Left lung (tissue), 4 donors: ENCODE measurements at regions not wholly inside any gene's neighbourhood (a gene's known extent, or its start where the extent isn't known, plus 50 kb on each side); places are given as distances from the start of the nearest gene placed in this dataset.

Source experiments
- ATAC-seq: fragments of 200-7000 bp; cut with Tn5 transposase; one replicate; pipeline ENCODE4 v1.9.1; 2020; ENCODE audit warnings: moderate library complexity
- DNase-seq, 4 donors: peaks; one replicate each; pipeline ENCODE4 v3.0.0-alpha.2; 2013 to 2020
- H3K27ac ChIP-seq, 2 donors: fragments of 200-600 bp; sonication (generic) in 1 of 2; one replicate each; pipeline versions ENCODE4 v1.5.0 to v1.8.0; 2020 to 2021
- H3K27me3 ChIP-seq, 2 donors: fragments of 200-600 bp; sonication (generic) in 1 of 2; one replicate each; pipeline versions ENCODE4 v1.5.0 to v1.8.0; 2020 to 2021
- H3K36me3 ChIP-seq, 2 donors: fragments of 200-600 bp; sonication (generic) in 1 of 2; one replicate each; pipeline versions ENCODE4 v1.5.0 to v1.8.0; 2020 to 2021
- H3K4me1 ChIP-seq, 2 donors: fragments of 200-600 bp; one replicate each; pipeline ENCODE4 v1.8.0; 2021
- H3K4me3 ChIP-seq, 2 donors: fragments of 200-600 bp; sonication (generic) in 1 of 2; one replicate each; pipeline versions ENCODE4 v1.5.0 to v1.8.0; 2020 to 2021; ENCODE audit warnings: mild to moderate bottlenecking in 1 of 2
- H3K9me3 ChIP-seq, 2 donors: fragments of 200-600 bp; sonication (generic) in 1 of 2; one replicate each; pipeline versions ENCODE4 v1.5.0 to v1.8.0; 2020 to 2021
- CTCF ChIP-seq, 2 donors: fragments of 200-600 bp; sonication (generic) in 1 of 2; IDR thresholded peaks; one replicate each; pipeline versions ENCODE4 v1.5.0 to v1.8.0; 2021; ENCODE audit warnings: antibody characterized with exemption in 2 of 2
- intact Hi-C, 2 donors: fragments of 100-400 bp; cut with DNase I; formaldehyde crosslinking; loops; one replicate each; pipeline versions ENCODE4 v1.11.2 to v1.14.2; 2022
- donor health status: DM: no; HTN: yes; CAD: no.
- donor health status: DM: no; HTN: no; CAD: no.

- intact Hi-C loops: no loop called here
- DNase-seq (no peak), ATAC-seq (no peak)
- H3K27me3 ChIP-seq: no peaks in the 10 kb centered on the region
- H3K36me3 ChIP-seq: no peaks in the 10 kb centered on the region
- no peaks in the 10 kb centered on the region for H3K9me3 ChIP-seq
- H3K4me3 ChIP-seq: no peak overlapping the region
- no peak overlapping the region for H3K27ac ChIP-seq
- TF ChIP-seq CTCF (IDR thresholded peaks at IDR 0.05): no peak
- H3K4me1 ChIP-seq: no peaks in the 10 kb centered on the region
Measured at GRCh38 chrX:39674490-39675161, 423.1 kb downstream of the BCOR start.

- Histone ChIP-seq H3K27me3 (no peaks in the 10 kb centered on the region), H3K9me3 (no peaks in the 10 kb centered on the region), H3K4me1 (no peaks in the 10 kb centered on the region), H3K4me3 (no peak overlapping the region), H3K27ac (no peak overlapping the region), H3K36me3 (no peaks in the 10 kb centered on the region)
- ATAC-seq (no peak), DNase-seq (no peak)
- intact Hi-C loops: no loop called here
- no peak for TF ChIP-seq CTCF (IDR thresholded peaks at IDR 0.05)
Measured at GRCh38 chrX:39675162-39675553, 422.6 kb downstream of the BCOR start.

GRCh38 chrX:39675619-39676018 lies 422.1 kb downstream of the BCOR start:
- intact Hi-C loops: no loop called here
- Histone ChIP-seq H3K27me3 (no peaks in the 10 kb centered on the region), H3K36me3 (no peaks in the 10 kb centered on the region), H3K4me1 (no peaks in the 10 kb centered on the region), H3K27ac (no peak overlapping the region), H3K9me3 (no peaks in the 10 kb centered on the region), H3K4me3 (no peak overlapping the region)
- no peak for DNase-seq
- TF ChIP-seq CTCF (IDR thresholded peaks at IDR 0.05): no peak
- ATAC-seq: no peak

GRCh38 chrX:39676434-39676833 lies 421.3 kb downstream of the BCOR start:
- Histone ChIP-seq H3K27ac (no peak overlapping the region), H3K36me3 (no peaks in the 10 kb centered on the region), H3K9me3 (no peaks in the 10 kb centered on the region), H3K4me1 (no peaks in the 10 kb centered on the region), H3K27me3 (no peaks in the 10 kb centered on the region), H3K4me3 (no peak overlapping the region)
- no peak for DNase-seq
- TF ChIP-seq CTCF (IDR thresholded peaks at IDR 0.05): no peak
- intact Hi-C loops: no loop called here
- ATAC-seq: no peak

- Histone ChIP-seq H3K36me3 (no peaks in the 10 kb centered on the region), H3K27ac (no peak overlapping the region), H3K4me1 (no peaks in the 10 kb centered on the region), H3K4me3 (no peak overlapping the region), H3K9me3 (no peaks in the 10 kb centered on the region), H3K27me3 (no peaks in the 10 kb centered on the region)
- ATAC-seq (no peak), DNase-seq (no peak)
- intact Hi-C loops: no loop called here
- no peak for TF ChIP-seq CTCF (IDR thresholded peaks at IDR 0.05)
Measured at GRCh38 chrX:39677585-39677977, 420.2 kb downstream of the BCOR start.
